Transverse colon (tissue), 4 donors: ENCODE measurements at regions not wholly inside any gene's neighbourhood (a gene's known extent, or its start where the extent isn't known, plus 50 kb on each side); places are given as distances from the start of the nearest gene placed in this dataset.

Experiments used
- DNase-seq: peaks from one replicate; pipeline ENCODE4 v3.0.0-alpha.2; 2019
- H3K27ac ChIP-seq, 4 donors: fragments of 200-600 bp; sonication (generic); 2 replicates each; pipeline ENCODE4 v1.5.1; 2016 to 2018; ENCODE audit warnings: inconsistent platforms in 4 of 4
- H3K27me3 ChIP-seq: fragments of 200-600 bp; sonication (generic); 2 replicates; pipeline ENCODE4 v1.5.1; 2017; ENCODE audit warnings: inconsistent platforms
- H3K36me3 ChIP-seq, 4 donors: fragments of 200-600 bp; sonication (generic); 2 replicates each; pipeline ENCODE4 v1.5.1; 2017 to 2019; ENCODE audit warnings: inconsistent platforms in 4 of 4
- H3K4me1 ChIP-seq, 4 donors: fragments of 200-600 bp; sonication (generic); 2 replicates each; pipeline ENCODE4 v1.5.1; 2017 to 2020; ENCODE audit warnings: inconsistent platforms in 4 of 4
- H3K4me3 ChIP-seq, 4 donors: fragments of 200-600 bp; sonication (generic); 1 replicate in 1 of 4; 2 replicates in 3 of 4; pipeline versions ENCODE4 v1.5.1 to v1.6.1; 2017 to 2019; ENCODE audit warnings: inconsistent platforms in 4 of 4
- H3K9me3 ChIP-seq, 2 donors: fragments of 200-600 bp; sonication (generic); 2 replicates each; pipeline ENCODE4 v1.5.1; 2017 to 2019; ENCODE audit warnings: inconsistent platforms in 2 of 2
- EP300 ChIP-seq: sonication (generic); formaldehyde crosslinking; IDR thresholded peaks from one replicate; pipeline ENCODE4 v1.6.1; 2017; ENCODE audit warnings: antibody characterized with exemption, low read depth
- POLR2A ChIP-seq: fragments of 450-650 bp; IDR thresholded peaks from one replicate; pipeline ENCODE4 v1.6.1; 2016; ENCODE audit warnings: antibody characterized with exemption, mild to moderate bottlenecking, moderate library complexity
- POLR2AphosphoS5 ChIP-seq, 3 donors: sonication (generic); formaldehyde crosslinking; IDR thresholded peaks; one replicate each; pipeline ENCODE4 v1.6.1; 2016; ENCODE audit warnings: antibody characterized with exemption in 3 of 3
- WGBS, 2 donors: methylation state at CpG; one replicate each; pipeline ENCODE4 v1.1.5; 2018; ENCODE audit warnings: low coverage in 1 of 2; 5-methylcytosine and 5-hydroxymethylcytosine counted together
- in situ Hi-C, 4 donors: fragments of 200-750 bp; cut with MboI; loops; one replicate each; pipeline versions ENCODE4 v1.15.0 to v1.15.1; 2017; ENCODE audit warnings: low sequenced_read_pairs in 3 of 4, low pct_ligation_motif_present in 1 of 4, low pct_unique_long_range_greater_than_20kb in 1 of 4
- intact Hi-C: fragments of 100-400 bp; cut with DNase I; formaldehyde crosslinking; loops from one replicate; pipeline ENCODE4 v1.15.1; 2023; ENCODE audit warnings: low total_unique reads
- TF ChIP-seq, protein P1 (sequence below), 5 experiments: fragments of 200-600 bp in 3 of 5; fragments of 450-650 bp in 2 of 5; sonication (generic) in 3 of 5; IDR thresholded peaks; 1 replicate in 2 of 5; 2 replicates in 3 of 5; pipeline ENCODE4 v1.5.1; 2016 to 2017; ENCODE audit warnings: antibody characterized with exemption in 5 of 5, inconsistent platforms in 3 of 5, mild to moderate bottlenecking in 2 of 5, moderate library complexity in 1 of 5

DNA sequence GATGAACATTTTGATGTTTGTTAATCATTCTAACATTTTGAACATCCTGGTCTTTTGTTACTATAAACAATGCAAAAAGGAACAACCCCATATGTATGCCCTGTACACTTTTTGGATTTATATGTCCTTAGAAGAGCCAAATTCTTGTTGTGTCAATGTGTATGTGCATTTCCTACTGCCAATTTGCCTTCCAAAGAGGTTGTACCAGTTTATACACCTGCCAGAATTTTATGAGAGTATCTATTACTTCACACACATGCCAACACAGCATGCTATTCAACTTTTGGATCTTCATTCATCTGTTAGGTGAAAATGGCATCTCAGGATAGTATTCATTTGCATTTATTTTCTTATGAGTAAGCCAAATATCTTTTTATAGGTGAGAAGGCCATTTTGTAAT, 162.0 kb upstream of the SEMA6A start:
- no peak overlapping the region for H3K27ac ChIP-seq

DNA sequence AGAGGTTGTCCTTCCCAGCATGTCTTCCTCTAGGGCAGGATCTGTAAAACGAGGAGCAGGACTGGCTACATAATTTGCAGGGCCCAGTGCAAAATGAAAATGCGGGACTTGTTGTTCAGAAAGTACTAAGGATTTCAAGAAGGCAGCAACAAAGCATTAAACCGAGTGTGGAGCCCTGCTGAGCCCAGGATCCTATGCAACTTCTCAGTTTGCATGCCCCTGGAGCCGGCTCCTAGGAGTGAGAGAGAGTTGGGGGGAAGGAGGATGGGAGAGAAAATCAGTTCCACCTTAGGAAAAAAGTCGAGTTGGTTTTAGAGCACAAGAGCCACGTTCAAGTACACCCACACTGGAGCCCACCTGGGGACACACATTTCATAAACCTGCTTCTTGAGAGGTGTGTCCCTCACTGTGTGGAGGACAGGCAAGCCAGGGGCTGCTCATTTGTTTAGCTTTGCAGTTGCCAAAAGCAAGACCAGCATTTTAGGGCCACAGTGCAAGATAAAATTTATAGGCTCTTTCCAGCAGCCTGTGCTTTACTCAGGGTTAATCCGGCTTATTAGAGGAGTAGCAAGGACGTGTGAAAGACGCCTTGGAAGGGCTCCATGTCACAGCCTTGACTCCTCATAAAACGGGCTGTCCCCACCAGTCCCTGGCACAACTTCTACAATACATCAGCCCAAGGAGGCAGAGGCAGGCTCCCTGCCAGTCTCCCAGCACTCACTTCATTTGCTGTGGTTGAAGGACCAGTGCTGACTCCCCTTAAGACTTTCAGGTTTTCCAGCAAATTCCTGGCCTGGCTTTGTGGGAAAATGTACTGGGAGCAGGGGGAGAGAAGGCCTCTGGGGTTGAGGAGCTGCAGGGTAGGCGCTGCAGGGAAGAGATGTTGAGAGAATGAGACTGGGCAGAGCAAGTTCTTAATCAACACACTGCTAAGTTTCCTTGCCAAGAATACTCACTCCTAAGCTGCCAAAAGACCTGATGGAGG, 159.7 kb upstream of the SEMA6A start:
- in situ Hi-C loops (no loop called here), intact Hi-C loops (no loop called here)
- Histone ChIP-seq H3K4me3 (no peak overlapping the region), H3K4me1 (peaks cover 0 to 15% (median 7%) of the 10 kb centered on the region in 4 donors), H3K27ac (peak overlapping the region in 2 of 4 donors; percentile 38 to 51), H3K9me3 (no peaks in the 10 kb centered on the region), H3K36me3 (no peaks in the 10 kb centered on the region), H3K27me3 (no peaks in the 10 kb centered on the region)
- DNase-seq, result no peak
- 48 to 66% methylated on average over 7 to 11 of the region's 11 CpGs for WGBS, 2 donors
- TF ChIP-seq, protein P1, sequence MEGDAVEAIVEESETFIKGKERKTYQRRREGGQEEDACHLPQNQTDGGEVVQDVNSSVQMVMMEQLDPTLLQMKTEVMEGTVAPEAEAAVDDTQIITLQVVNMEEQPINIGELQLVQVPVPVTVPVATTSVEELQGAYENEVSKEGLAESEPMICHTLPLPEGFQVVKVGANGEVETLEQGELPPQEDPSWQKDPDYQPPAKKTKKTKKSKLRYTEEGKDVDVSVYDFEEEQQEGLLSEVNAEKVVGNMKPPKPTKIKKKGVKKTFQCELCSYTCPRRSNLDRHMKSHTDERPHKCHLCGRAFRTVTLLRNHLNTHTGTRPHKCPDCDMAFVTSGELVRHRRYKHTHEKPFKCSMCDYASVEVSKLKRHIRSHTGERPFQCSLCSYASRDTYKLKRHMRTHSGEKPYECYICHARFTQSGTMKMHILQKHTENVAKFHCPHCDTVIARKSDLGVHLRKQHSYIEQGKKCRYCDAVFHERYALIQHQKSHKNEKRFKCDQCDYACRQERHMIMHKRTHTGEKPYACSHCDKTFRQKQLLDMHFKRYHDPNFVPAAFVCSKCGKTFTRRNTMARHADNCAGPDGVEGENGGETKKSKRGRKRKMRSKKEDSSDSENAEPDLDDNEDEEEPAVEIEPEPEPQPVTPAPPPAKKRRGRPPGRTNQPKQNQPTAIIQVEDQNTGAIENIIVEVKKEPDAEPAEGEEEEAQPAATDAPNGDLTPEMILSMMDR (IDR thresholded peaks at IDR 0.05), result no peak
- TF ChIP-seq POLR2AphosphoS5 (IDR thresholded peaks at IDR 0.05), result no peak
- no peak for TF ChIP-seq EP300
- TF ChIP-seq POLR2A, result no peak

More for the DNA sequence above, 162.0 kb upstream of the SEMA6A start:
- DNase-seq, result no peak
- Histone ChIP-seq H3K4me1 (peaks cover 0 to 15% (median 7%) of the 10 kb centered on the region in 4 donors), H3K4me3 (no peak overlapping the region), H3K36me3 (no peaks in the 10 kb centered on the region), H3K9me3 (no peaks in the 10 kb centered on the region), H3K27me3 (no peaks in the 10 kb centered on the region)
- in situ Hi-C loops (no loop called here), intact Hi-C loops (no loop called here)
- TF ChIP-seq, protein P1 (IDR thresholded peaks at IDR 0.05), result no peak
- TF ChIP-seq POLR2AphosphoS5 (IDR thresholded peaks at IDR 0.05), result no peak
- no peak for TF ChIP-seq EP300
- no peak for TF ChIP-seq POLR2A

DNA sequence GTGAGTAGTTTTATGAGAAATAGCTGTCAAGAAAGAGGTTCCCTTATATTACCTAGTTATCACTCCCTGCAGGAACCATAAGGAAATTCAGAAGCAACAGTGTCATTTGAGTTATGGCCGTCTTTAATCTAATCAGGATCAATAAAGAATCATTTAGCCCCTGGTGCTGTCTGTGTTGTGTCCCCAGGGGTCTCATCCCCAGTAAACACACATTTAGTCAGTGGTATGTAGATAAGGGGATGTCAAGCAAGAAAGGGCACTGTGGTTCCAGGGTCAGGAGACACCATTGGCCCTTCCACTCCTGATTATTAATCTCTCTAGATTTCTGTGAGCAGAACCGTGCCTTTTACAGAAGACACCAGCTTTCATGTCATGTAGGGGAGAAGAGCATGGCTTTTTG, 158.0 kb upstream of the SEMA6A start:
- TF ChIP-seq EP300 (no peak), POLR2A (no peak), POLR2AphosphoS5 (IDR thresholded peaks at IDR 0.05) (no peak)
- TF ChIP-seq, protein P1 (IDR thresholded peaks at IDR 0.05), result no peak
- Histone ChIP-seq H3K27me3 (no peaks in the 10 kb centered on the region), H3K9me3 (no peaks in the 10 kb centered on the region), H3K4me3 (no peak overlapping the region), H3K4me1 (peaks cover 0 to 6% (median 3%) of the 10 kb centered on the region in 4 donors), H3K27ac (no peak overlapping the region), H3K36me3 (no peaks in the 10 kb centered on the region)
- no peak for DNase-seq
- in situ Hi-C loops (no loop called here), intact Hi-C loops (no loop called here)
- WGBS, 2 donors, result 79 to 84% methylated on average over 2 of the region's 2 CpGs

DNA sequence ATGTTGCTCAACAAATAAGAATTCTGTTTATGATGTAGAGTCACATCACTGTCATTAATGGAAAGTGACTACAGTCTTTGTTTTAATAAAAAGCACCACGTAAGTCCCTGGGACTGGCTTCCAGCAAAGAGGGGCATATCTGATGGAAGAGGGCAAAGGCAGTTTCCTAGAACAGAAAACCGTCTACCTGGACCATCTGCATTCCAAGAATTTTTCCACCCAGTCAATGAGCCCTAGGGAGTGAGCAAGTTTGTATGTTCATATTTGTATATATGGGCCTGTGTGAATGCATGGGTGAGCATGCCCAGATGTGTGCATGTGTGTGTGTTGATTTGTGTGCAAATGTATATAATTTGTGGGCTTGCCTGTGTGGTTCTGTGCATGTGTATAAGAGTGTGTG, 156.8 kb upstream of the SEMA6A start:
- Histone ChIP-seq H3K9me3 (no peaks in the 10 kb centered on the region), H3K27me3 (no peaks in the 10 kb centered on the region), H3K27ac (no peak overlapping the region), H3K36me3 (no peaks in the 10 kb centered on the region), H3K4me3 (no peak overlapping the region), H3K4me1 (peaks cover 0 to 6% (median 3%) of the 10 kb centered on the region in 4 donors)
- intact Hi-C loops, result no loop called here
- 71 to 80% methylated on average over 1 to 2 of the region's 2 CpGs for WGBS, 2 donors
- in situ Hi-C loops, result no loop called here
- TF ChIP-seq, protein P1 (IDR thresholded peaks at IDR 0.05), result no peak
- TF ChIP-seq POLR2A, result no peak
- no peak for TF ChIP-seq EP300
- no peak for TF ChIP-seq POLR2AphosphoS5 (IDR thresholded peaks at IDR 0.05)
- DNase-seq, result no peak
